Tibial nerve (tissue), 4 donors: ENCODE measurements at regions not wholly inside any gene's neighbourhood (a gene's known extent, or its start where the extent isn't known, plus 50 kb on each side); places are given as distances from the start of the nearest gene placed in this dataset.

Source experiments
- CTCF ChIP-seq, 5 experiments: fragments of 200-600 bp in 3 of 5; fragments of 450-650 bp in 2 of 5; sonication (generic) in 3 of 5; IDR thresholded peaks; one replicate each; pipeline ENCODE4 v1.5.1; 2016 to 2019; ENCODE audit warnings: antibody characterized with exemption in 5 of 5, mild to moderate bottlenecking in 3 of 5, moderate library complexity in 2 of 5
- EP300 ChIP-seq, 2 donors: sonication (generic); formaldehyde crosslinking; IDR thresholded peaks; one replicate each; pipeline ENCODE4 v1.6.1; 2017; ENCODE audit warnings: antibody characterized with exemption in 2 of 2, mild to moderate bottlenecking in 1 of 2
- POLR2A ChIP-seq, 2 donors: fragments of 450-650 bp; IDR thresholded peaks; one replicate each; pipeline ENCODE4 v1.6.1; 2017; ENCODE audit warnings: antibody characterized with exemption in 2 of 2, mild to moderate bottlenecking in 2 of 2, moderate library complexity in 2 of 2

- no peak for TF ChIP-seq CTCF (IDR thresholded peaks at IDR 0.05)
- no peak for TF ChIP-seq EP300 (IDR thresholded peaks at IDR 0.05)
- no peak for TF ChIP-seq POLR2A (IDR thresholded peaks at IDR 0.05)
These were observed 321.5 kb upstream of the JARID2 start for GRCh38 chr6:14924126-14925024.
